H1 (cell line): ENCODE measurements at regions not wholly inside any gene's neighbourhood (a gene's known extent, or its start where the extent isn't known, plus 50 kb on each side); places are given as distances from the start of the nearest gene placed in this dataset.

ENCODE experiments used
- CTCF ChIA-PET: fragments of 300-600 bp; sonication (Branson Sonifier 250); formaldehyde crosslinking; loops from one replicate; lab custom pipeline; 2021; ENCODE audit not compliant: partially characterized antibody; lab: Charles Lee
- POLR2A ChIA-PET: fragments of 300-600 bp; sonication (Branson Sonifier 250); formaldehyde crosslinking; loops from one replicate; lab custom pipeline; 2021; ENCODE audit warnings: inconsistent platforms; ENCODE audit not compliant: partially characterized antibody; lab: Charles Lee
- DNase-seq, 2 experiments: peaks; one replicate each; pipeline versions ENCODE4 v3.0.0 to v3.0.0-alpha.2; 2010 to 2022; ENCODE audit warnings: low spot score in 2 of 2, low read depth in 1 of 2, mixed read lengths in 1 of 2
- FAIRE-seq: peaks from 2 replicates; lab custom pipeline; 2011; peaks lifted over from hg19 to GRCh38; lab: Jason Lieb, UNC
- H2AFZ ChIP-seq: 2 replicates; pipeline ENCODE4 v1.8.1; 2012; ENCODE audit warnings: low read length, inconsistent platforms
- H2AK5ac ChIP-seq: 2 replicates; pipeline ENCODE4 v1.6.1; 2013; ENCODE audit warnings: low read depth, low read length
- H2BK120ac ChIP-seq: replicated peaks from 2 replicates; pipeline ENCODE3; 2013; ENCODE audit warnings: low read depth, low read length, inconsistent platforms
- H2BK12ac ChIP-seq: 2 replicates; pipeline ENCODE4 v1.6.1; 2013; ENCODE audit warnings: low read depth, low read length
- H2BK15ac ChIP-seq: 2 replicates; pipeline ENCODE4 v1.6.1; 2013; ENCODE audit warnings: low read length
- H2BK20ac ChIP-seq: 2 replicates; pipeline ENCODE4 v1.6.1; 2013; ENCODE audit warnings: low read length
- H2BK5ac ChIP-seq: 2 replicates; pipeline ENCODE4 v1.6.1; 2013; ENCODE audit warnings: low read depth, low read length
- H3K14ac ChIP-seq: 2 replicates; pipeline ENCODE4 v1.6.1; 2013; ENCODE audit warnings: inconsistent platforms; ENCODE audit not compliant: insufficient read length
- H3K18ac ChIP-seq: 2 replicates; pipeline ENCODE4 v1.6.1; 2013; ENCODE audit warnings: low read length; ENCODE audit errors: extremely low read depth
- H3K23ac ChIP-seq: 2 replicates; pipeline ENCODE4 v1.6.1; 2013; ENCODE audit warnings: inconsistent platforms; ENCODE audit not compliant: insufficient read length
- H3K23me2 ChIP-seq: 2 replicates; pipeline ENCODE4 v1.6.1; 2013; ENCODE audit warnings: low read depth, low read length
- H3K27ac ChIP-seq: 2 replicates; pipeline ENCODE4 v1.6.1; 2011; ENCODE audit warnings: low read depth, low read length, inconsistent platforms
- H3K27me3 ChIP-seq, 4 experiments: replicated peaks in 1 of 4; 1 replicate in 1 of 4; 2 replicates in 3 of 4; pipeline versions ENCODE4 v1.6.1 to v1.8.1; 2011 to 2013; ENCODE audit warnings: low read length in 3 of 4, mild to moderate bottlenecking in 3 of 4, inconsistent platforms in 2 of 4, mixed read lengths in 2 of 4, moderate library complexity in 1 of 4; ENCODE audit not compliant: control insufficient read depth in 3 of 4, insufficient read depth in 3 of 4; ENCODE audit errors: extremely low read depth in 1 of 4
- H3K36me3 ChIP-seq, 4 experiments: 2 replicates each; pipeline versions ENCODE4 v1.6.1 to v1.8.1; 2011 to 2013; ENCODE audit warnings: mild to moderate bottlenecking in 4 of 4, low read length in 3 of 4, moderate library complexity in 2 of 4, control low read depth in 1 of 4, inconsistent platforms in 1 of 4; ENCODE audit not compliant: insufficient read depth in 4 of 4, control insufficient read depth in 2 of 4
- H3K4ac ChIP-seq: replicated peaks from 2 replicates; pipeline ENCODE3; 2013; ENCODE audit warnings: low read length, low read depth, mixed read lengths, inconsistent platforms; ENCODE audit not compliant: insufficient read length
- H3K4me1 ChIP-seq, 4 experiments: replicated peaks in 1 of 4; 1 replicate in 1 of 4; 2 replicates in 3 of 4; pipeline versions ENCODE4 v1.6.1 to v1.8.1; 2011 to 2013; ENCODE audit warnings: low read length in 3 of 4, inconsistent platforms in 2 of 4, mixed read lengths in 1 of 4; ENCODE audit not compliant: insufficient read depth in 4 of 4, control insufficient read depth in 3 of 4
- H3K4me2 ChIP-seq, 2 experiments: 2 replicates each; pipeline versions ENCODE4 v1.6.1 to v1.8.1; 2011 to 2013; ENCODE audit warnings: low read depth in 2 of 2, low read length in 2 of 2, control low read depth in 1 of 2, inconsistent platforms in 1 of 2, mild to moderate bottlenecking in 1 of 2; ENCODE audit not compliant: insufficient read depth in 1 of 2
- H3K4me3 ChIP-seq, 4 experiments: fragments of 200-600, 300-600 bp in 1 of 4; sonication (generic), shearing (Covaris generic), sonication (Bioruptor Twin) in 1 of 4; 2 replicates each; pipeline versions ENCODE4 v1.5.1 to v1.8.1; 2011 to 2016; ENCODE audit warnings: low read length in 4 of 4, low read depth in 3 of 4, control low read depth in 2 of 4, inconsistent platforms in 2 of 4, mild to moderate bottlenecking in 2 of 4, mixed read lengths in 1 of 4, moderate library complexity in 1 of 4; ENCODE audit not compliant: insufficient read depth in 2 of 4; ENCODE audit errors: extremely low read depth in 1 of 4
- H3K56ac ChIP-seq: replicated peaks from 2 replicates; pipeline ENCODE3; 2013; ENCODE audit warnings: low read depth, mild to moderate bottlenecking, mixed read lengths, low read length, inconsistent platforms; ENCODE audit not compliant: insufficient read length
- H3K79me1 ChIP-seq: 2 replicates; pipeline ENCODE4 v1.6.1; 2013; ENCODE audit warnings: low read depth, low read length, control low read depth
- H3K79me2 ChIP-seq, 2 experiments: 2 replicates each; pipeline versions ENCODE4 v1.6.1 to v1.8.1; 2012 to 2013; ENCODE audit warnings: low read length in 2 of 2, mild to moderate bottlenecking in 2 of 2, inconsistent platforms in 1 of 2; ENCODE audit not compliant: insufficient read depth in 2 of 2, control insufficient read depth in 1 of 2
- H3K9ac ChIP-seq, 4 experiments: replicated peaks in 1 of 4; 1 replicate in 1 of 4; 2 replicates in 3 of 4; pipeline versions ENCODE4 v1.6.1 to v1.8.1; 2011 to 2013; ENCODE audit warnings: low read depth in 3 of 4, low read length in 3 of 4, control low read depth in 2 of 4, mild to moderate bottlenecking in 2 of 4, moderate library complexity in 2 of 4, inconsistent platforms in 1 of 4; ENCODE audit errors: extremely low read depth in 1 of 4
- H3K9me3 ChIP-seq, 2 experiments: 2 replicates each; pipeline versions ENCODE4 v1.6.1 to v1.8.1; 2012 to 2013; ENCODE audit warnings: mild to moderate bottlenecking in 2 of 2, moderate library complexity in 2 of 2, control low read depth in 1 of 2, inconsistent platforms in 1 of 2, low read depth in 1 of 2, low read length in 1 of 2, mixed read lengths in 1 of 2; ENCODE audit not compliant: insufficient read depth in 2 of 2
- H4K20me1 ChIP-seq, 2 experiments: replicated peaks in 1 of 2; 2 replicates each; pipeline versions ENCODE3 to v1.8.1; 2011 to 2013; ENCODE audit warnings: inconsistent platforms in 2 of 2, low read length in 2 of 2, mild to moderate bottlenecking in 1 of 2; ENCODE audit not compliant: insufficient read depth in 2 of 2, control insufficient read depth in 1 of 2
- H4K5ac ChIP-seq: 2 replicates; pipeline ENCODE4 v1.6.1; 2013; ENCODE audit warnings: low read length, low read depth, mixed read lengths, inconsistent platforms; ENCODE audit not compliant: insufficient read length
- H4K8ac ChIP-seq: 2 replicates; pipeline ENCODE4 v1.8.0; 2013; ENCODE audit warnings: mild to moderate bottlenecking, moderate library complexity, low read length, inconsistent platforms; ENCODE audit not compliant: insufficient read depth; ENCODE audit errors: extremely low read depth
- H4K91ac ChIP-seq: replicated peaks from 2 replicates; pipeline ENCODE3; 2013; ENCODE audit warnings: low read length, mixed read lengths, inconsistent platforms; ENCODE audit not compliant: insufficient read length
- ATF2 ChIP-seq: IDR thresholded peaks from 2 replicates; pipeline ENCODE4 v1.6.1; 2012; ENCODE audit warnings: low read length, inconsistent platforms
- BCL11A ChIP-seq, 2 experiments: IDR thresholded peaks; one replicate each; pipeline ENCODE4 v1.6.1; 2011; ENCODE audit warnings: low read depth in 2 of 2, low read length in 2 of 2, mild to moderate bottlenecking in 2 of 2
- CHD1 ChIP-seq: IDR thresholded peaks from 2 replicates; pipeline ENCODE4 v1.6.1; 2012; ENCODE audit warnings: low read depth, low read length, improper control_type of control experiment
- GTF2F1 ChIP-seq: IDR thresholded peaks from 2 replicates; pipeline ENCODE4 v1.6.1; 2012; ENCODE audit warnings: low read depth, low read length, improper control_type of control experiment, borderline replicate concordance
- HDAC2 ChIP-seq, 2 experiments: fragments of 300-600 bp in 1 of 2; sonication (generic) in 1 of 2; IDR thresholded peaks; 2 replicates each; pipeline ENCODE4 v1.6.1; 2011 to 2012; ENCODE audit warnings: low read depth in 2 of 2, low read length in 2 of 2, mild to moderate bottlenecking in 2 of 2, moderate library complexity in 2 of 2, borderline replicate concordance in 1 of 2, inconsistent platforms in 1 of 2
- HDAC6 ChIP-seq: IDR thresholded peaks from one replicate; pipeline ENCODE4 v1.7.1; 2012; ENCODE audit warnings: low read depth, mild to moderate bottlenecking, inconsistent platforms, low read length, moderate library complexity
- JUND ChIP-seq: IDR thresholded peaks from 2 replicates; pipeline ENCODE4 v1.6.1; 2011; ENCODE audit warnings: mild to moderate bottlenecking, improper control_type of control experiment, low read length
- KDM1A ChIP-seq: fragments of 200-600, 300-600 bp; sonication (generic); IDR thresholded peaks from 2 replicates; pipeline ENCODE4 v1.7.1; 2016; ENCODE audit warnings: mild to moderate bottlenecking, low read length, borderline replicate concordance
- POLR2A ChIP-seq, 2 experiments: IDR thresholded peaks; 1 replicate in 1 of 2; 2 replicates in 1 of 2; pipeline ENCODE4 v1.6.1; 2011; ENCODE audit warnings: low read depth in 2 of 2, low read length in 2 of 2, mild to moderate bottlenecking in 2 of 2; ENCODE audit errors: control extremely low read depth in 1 of 2
- RBBP5 ChIP-seq: IDR thresholded peaks from 2 replicates; pipeline ENCODE4 v1.7.1; 2012; ENCODE audit warnings: low read depth, mild to moderate bottlenecking, inconsistent platforms, low read length, moderate library complexity, borderline replicate concordance
- SIN3A ChIP-seq, 2 experiments: IDR thresholded peaks in 1 of 2; conservative IDR thresholded peaks in 1 of 2; 2 replicates each; pipeline ENCODE4 v1.6.1; 2011 to 2012; ENCODE audit warnings: low read length in 2 of 2, improper control_type of control experiment in 1 of 2, low read depth in 1 of 2, mild to moderate bottlenecking in 1 of 2
- SP2 ChIP-seq: IDR thresholded peaks from 2 replicates; pipeline ENCODE4 v1.6.1; 2012; ENCODE audit warnings: mild to moderate bottlenecking, low read length, inconsistent platforms
- TAF1 ChIP-seq: IDR thresholded peaks from 2 replicates; pipeline ENCODE4 v1.6.1; 2011; ENCODE audit warnings: mild to moderate bottlenecking, low read depth, low read length
- USF2 ChIP-seq: IDR thresholded peaks from 2 replicates; pipeline ENCODE4 v1.6.1; 2011; ENCODE audit warnings: low read length, improper control_type of control experiment

GRCh38 chr14:84806181-84806580 is 723.8 kb upstream of the FLRT2 start:
- Histone ChIP-seq H3K36me3 (no peaks in the 10 kb centered on the region), H3K79me1 (no peaks in the 10 kb centered on the region), H2BK15ac (no peak overlapping the region), H2BK12ac (no peak overlapping the region), H4K5ac (no peak overlapping the region), H3K23me2 (no peaks in the 10 kb centered on the region), H3K4me3 (no peak overlapping the region), H3K18ac (no peak overlapping the region), H3K4me1 (no peaks in the 10 kb centered on the region), H3K27ac (no peak overlapping the region), H3K79me2 (no peaks in the 10 kb centered on the region)
- no peak for TF ChIP-seq SP2
- no peak for TF ChIP-seq ATF2
- no peak for TF ChIP-seq HDAC2 (IDR thresholded peaks at IDR 0.05; ENCODE audit: borderline replicate concordance in 1 of 2, low read depth in 2 of 2, low read length in 2 of 2)
- no peak for TF ChIP-seq TAF1
- TF ChIP-seq BCL11A (IDR thresholded peaks at IDR 0.05; ENCODE audit: low read depth in 2 of 2, low read length in 2 of 2): no peak
- TF ChIP-seq JUND: no peak
- TF ChIP-seq USF2: no peak
- no peak for TF ChIP-seq KDM1A
- no peak for TF ChIP-seq SIN3A (conservative IDR thresholded peaks at IDR 0.05 in 1 of 2, IDR thresholded peaks at IDR 0.05 in 1 of 2; ENCODE audit: low read depth in 1 of 2, low read length in 2 of 2)
- no peak for TF ChIP-seq HDAC6
- TF ChIP-seq GTF2F1: no peak
- TF ChIP-seq CHD1: no peak
- no peak for TF ChIP-seq POLR2A (IDR thresholded peaks at IDR 0.05; ENCODE audit: control extremely low read depth in 1 of 2, low read depth in 2 of 2, low read length in 2 of 2)
- no peak for TF ChIP-seq RBBP5
- TF ChIP-seq, all 59 proteins: peak for 0
- Histone ChIP-seq H2BK20ac (no peak overlapping the region), H2BK5ac (no peak overlapping the region), H2AFZ (no peak overlapping the region), H3K9me3 (no peaks in the 10 kb centered on the region), H3K27me3 (no peaks in the 10 kb centered on the region), H3K4me2 (no peak overlapping the region), H2AK5ac (no peak overlapping the region), H4K20me1 (no peaks in the 10 kb centered on the region), H3K23ac (no peak overlapping the region), H4K91ac (no peak overlapping the region), H3K9ac (no peak overlapping the region), H3K4ac (no peak overlapping the region), H4K8ac (no peak overlapping the region), H3K56ac (no peak overlapping the region), H3K14ac (no peak overlapping the region), H2BK120ac (no peak overlapping the region)
- no peak for FAIRE-seq
- no peak for DNase-seq
- CTCF ChIA-PET: no interaction called here
- POLR2A ChIA-PET: no interaction called here
